ENCODE measurements at regions not wholly inside any gene's neighbourhood (a gene's known extent, or its start where the extent isn't known, plus 50 kb on each side); places are given as distances from the start of the nearest gene placed in this dataset.
"Not testable (repeated sequence)": the region's sequence is repeated elsewhere in the genome, so short reads cannot be mapped to it uniquely, and the experiment has no call there.

GRCh38 chr10:36021096-36021495 lies 379.0 kb upstream of the FZD8 start:
- no peak for DNase-seq (ENCODE audit: low spot score in 2 of 2)
- Mint-ChIP-seq H3K27ac (no peak overlapping the region), H3K4me1 (no peaks in the 10 kb centered on the region), H3K9me3 (peaks cover 3% of the 10 kb centered on the region), H3K36me3 (no peaks in the 10 kb centered on the region), H3K27me3 (peaks cover 1% of the 10 kb centered on the region), H3K4me3 (no peak overlapping the region)
- ATAC-seq (ENCODE audit: low read depth), result no peak

DNA sequence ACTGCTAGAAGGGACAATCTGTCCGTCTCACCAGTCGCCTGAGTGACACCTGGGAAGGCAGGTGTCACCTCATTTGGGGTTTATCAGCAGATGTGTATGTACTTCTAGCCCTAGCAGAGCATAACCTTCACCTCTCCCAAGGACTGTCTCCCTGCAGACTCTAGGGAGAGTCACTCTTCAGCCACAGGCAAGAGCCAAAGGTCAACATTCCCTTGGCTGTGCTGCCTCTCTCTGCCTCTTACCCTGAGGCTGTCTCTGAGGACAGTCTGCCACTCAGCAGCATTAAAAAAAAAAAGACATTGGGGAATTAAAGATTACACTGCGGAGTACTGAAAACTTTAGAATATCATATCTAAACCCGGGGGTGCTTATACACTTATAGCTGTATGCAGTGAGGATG lies 377.7 kb upstream of the FZD8 start:
- peaks cover 3% of the 10 kb centered on the region for H3K9me3 Mint-ChIP-seq
- H3K4me3 Mint-ChIP-seq, result no peak overlapping the region
- no peak for ATAC-seq (ENCODE audit: low read depth)
- peaks cover 1% of the 10 kb centered on the region for H3K27me3 Mint-ChIP-seq
- H3K4me1 Mint-ChIP-seq, result no peaks in the 10 kb centered on the region
- DNase-seq (ENCODE audit: low spot score in 2 of 2), result no peak
- H3K36me3 Mint-ChIP-seq, result no peaks in the 10 kb centered on the region
- no peak overlapping the region for H3K27ac Mint-ChIP-seq

- no peaks in the 10 kb centered on the region for H3K4me1 Mint-ChIP-seq
- H3K27me3 Mint-ChIP-seq, result peaks cover 1% of the 10 kb centered on the region
- peaks cover 3% of the 10 kb centered on the region for H3K9me3 Mint-ChIP-seq
- ATAC-seq (ENCODE audit: low read depth), result no peak
- no peak overlapping the region for H3K27ac Mint-ChIP-seq
- no peaks in the 10 kb centered on the region for H3K36me3 Mint-ChIP-seq
- H3K4me3 Mint-ChIP-seq, result no peak overlapping the region
- DNase-seq (ENCODE audit: low spot score in 2 of 2), result no peak
Measured at GRCh38 chr10:36018996-36019395, 376.9 kb upstream of the FZD8 start.

GRCh38 chr10:36017137-36017536 lies 375.0 kb upstream of the FZD8 start:
- ATAC-seq (ENCODE audit: low read depth) (no peak), DNase-seq (ENCODE audit: low spot score in 2 of 2) (no peak)
- Mint-ChIP-seq H3K4me3 (no peak overlapping the region), H3K9me3 (peaks cover 1% of the 10 kb centered on the region), H3K4me1 (no peaks in the 10 kb centered on the region), H3K27me3 (peaks cover 1% of the 10 kb centered on the region), H3K27ac (no peak overlapping the region), H3K36me3 (no peaks in the 10 kb centered on the region)

- ATAC-seq (ENCODE audit: low read depth) (no peak), DNase-seq (ENCODE audit: low spot score in 2 of 2) (no peak)
- Mint-ChIP-seq H3K4me1 (no peaks in the 10 kb centered on the region), H3K27ac (no peak overlapping the region), H3K9me3 (peaks cover 4% of the 10 kb centered on the region), H3K4me3 (no peak overlapping the region), H3K27me3 (no peaks in the 10 kb centered on the region), H3K36me3 (no peaks in the 10 kb centered on the region)
Measured at GRCh38 chr10:36007369-36007768, 365.3 kb upstream of the FZD8 start.

- ATAC-seq (ENCODE audit: low read depth), result no peak
- no peaks in the 10 kb centered on the region for H3K27me3 Mint-ChIP-seq
Measured at GRCh38 chr10:36003688-36004087, 361.6 kb upstream of the FZD8 start.

GRCh38 chr10:36003031-36003600 lies 361.0 kb upstream of the FZD8 start:
- ATAC-seq (ENCODE audit: low read depth) (no peak), DNase-seq (ENCODE audit: low spot score in 2 of 2) (no peak)
- Mint-ChIP-seq H3K9me3 (peaks cover 3% of the 10 kb centered on the region), H3K36me3 (no peaks in the 10 kb centered on the region), H3K27ac (no peak overlapping the region), H3K4me3 (no peak overlapping the region), H3K27me3 (no peaks in the 10 kb centered on the region), H3K4me1 (no peaks in the 10 kb centered on the region)

More at GRCh38 chr10:36003688-36004087, 361.6 kb upstream of the FZD8 start:
- Mint-ChIP-seq H3K4me3 (no peak overlapping the region), H3K9me3 (peaks cover 3% of the 10 kb centered on the region), H3K4me1 (no peaks in the 10 kb centered on the region), H3K36me3 (no peaks in the 10 kb centered on the region), H3K27ac (no peak overlapping the region)
- no peak for DNase-seq (ENCODE audit: low spot score in 2 of 2)

- no peak for ATAC-seq (ENCODE audit: low read depth)
- Mint-ChIP-seq H3K36me3 (no peaks in the 10 kb centered on the region), H3K4me3 (no peak overlapping the region), H3K4me1 (no peaks in the 10 kb centered on the region), H3K9me3 (peaks cover 3% of the 10 kb centered on the region), H3K27ac (no peak overlapping the region), H3K27me3 (no peaks in the 10 kb centered on the region)
- DNase-seq (ENCODE audit: low spot score in 2 of 2), result no peak
Measured at GRCh38 chr10:36002445-36002844, 360.3 kb upstream of the FZD8 start.

DNA sequence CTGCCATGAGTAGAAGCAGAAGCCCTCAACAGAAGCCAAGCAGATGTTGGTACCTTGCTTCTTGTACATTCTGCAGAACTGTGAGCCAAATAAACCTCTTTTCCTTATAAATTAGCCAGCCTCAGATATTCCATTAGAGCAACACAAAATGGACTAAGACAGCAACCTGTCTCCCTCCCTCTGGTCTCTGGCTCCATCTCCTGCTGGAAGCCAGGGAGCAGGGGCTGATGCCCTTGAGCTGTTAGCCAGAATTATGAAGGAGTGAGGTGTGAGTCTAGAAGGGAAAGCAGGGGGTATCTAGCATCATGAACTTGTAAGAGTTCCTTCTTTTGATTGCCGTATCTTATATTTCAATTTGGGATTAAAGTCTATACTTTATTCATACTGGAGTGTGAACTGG lies 358.7 kb upstream of the FZD8 start:
- not testable (repeated sequence) for H3K4me1 Mint-ChIP-seq; H3K9me3 Mint-ChIP-seq; H3K4me3 Mint-ChIP-seq; H3K27me3 Mint-ChIP-seq; DNase-seq (ENCODE audit: low spot score in 2 of 2); H3K36me3 Mint-ChIP-seq; ATAC-seq (ENCODE audit: low read depth); H3K27ac Mint-ChIP-seq

- Mint-ChIP-seq H3K4me3 (no peak overlapping the region), H3K27me3 (no peaks in the 10 kb centered on the region), H3K9me3 (peaks cover 2% of the 10 kb centered on the region), H3K27ac (no peak overlapping the region), H3K4me1 (no peaks in the 10 kb centered on the region), H3K36me3 (no peaks in the 10 kb centered on the region)
- no peak for ATAC-seq (ENCODE audit: low read depth)
- no peak for DNase-seq (ENCODE audit: low spot score in 2 of 2)
Measured at GRCh38 chr10:35998026-35998425, 355.9 kb upstream of the FZD8 start.

DNA sequence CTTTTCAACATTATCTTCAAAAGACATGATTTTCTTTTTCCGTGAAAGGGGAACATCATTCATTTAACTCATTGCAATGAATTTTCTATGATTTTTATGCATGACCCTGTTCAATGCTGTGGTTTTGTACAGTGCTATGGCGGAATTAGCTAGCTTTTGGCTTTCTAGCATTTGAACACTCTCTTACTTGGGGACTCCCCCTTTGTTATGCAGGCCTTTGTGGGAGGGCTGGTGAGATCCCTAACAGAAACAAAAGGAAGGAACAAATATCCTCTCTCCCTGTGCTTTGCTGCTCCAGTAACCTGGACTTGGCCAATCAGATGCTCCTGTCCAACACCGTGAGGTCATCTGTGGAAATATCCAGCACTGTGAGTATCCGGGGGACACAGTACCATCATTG lies 353.4 kb upstream of the FZD8 start:
- no peak overlapping the region for H3K27ac Mint-ChIP-seq

DNA sequence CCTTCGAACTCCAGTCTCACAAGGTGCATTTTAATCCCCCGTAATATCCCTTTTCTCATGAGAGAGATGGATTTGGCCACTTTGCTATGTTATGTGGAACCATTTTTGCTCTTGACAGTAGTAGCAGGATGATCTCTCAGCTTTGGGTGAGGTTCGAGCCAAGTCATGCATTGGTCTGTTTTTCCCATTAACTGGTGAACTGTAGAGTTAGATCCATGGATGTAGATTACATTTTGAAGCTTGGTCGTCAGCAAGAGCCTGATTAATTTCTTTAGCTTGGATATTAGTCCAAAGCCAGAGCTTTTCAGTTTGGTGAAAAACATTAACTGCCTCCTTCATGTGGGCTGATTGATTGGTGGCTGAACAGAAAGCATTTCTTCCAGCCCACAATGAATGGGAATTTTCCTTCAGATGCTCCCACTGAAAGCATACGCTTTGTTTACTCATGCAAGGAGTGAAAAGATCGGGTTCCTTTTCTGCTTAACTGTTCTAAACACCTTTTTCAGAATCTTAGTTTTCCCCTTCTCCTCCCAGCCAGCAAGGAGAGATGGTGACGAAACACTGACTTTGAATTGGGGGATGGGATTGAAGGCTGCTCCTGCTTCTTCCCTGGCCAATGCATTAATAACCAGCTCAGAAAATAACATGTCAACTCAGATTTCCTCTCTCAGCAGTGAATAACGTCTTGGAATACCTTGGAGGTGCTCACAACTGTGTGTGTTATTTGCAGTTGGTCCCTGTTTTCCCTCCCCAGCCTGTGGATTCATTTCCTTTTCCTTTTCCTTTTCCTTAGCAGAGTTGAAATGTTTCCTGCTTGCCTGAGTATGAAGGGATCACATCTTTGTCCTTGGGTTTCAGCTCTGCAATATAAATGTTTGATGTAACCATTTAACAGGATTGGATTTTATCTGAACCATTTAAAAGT lies 351.8 kb upstream of the FZD8 start:
- Mint-ChIP-seq H3K9me3 (no peaks in the 10 kb centered on the region), H3K36me3 (no peaks in the 10 kb centered on the region), H3K27ac (no peak overlapping the region), H3K27me3 (no peaks in the 10 kb centered on the region), H3K4me1 (no peaks in the 10 kb centered on the region), H3K4me3 (no peak overlapping the region)
- DNase-seq (ENCODE audit: low spot score in 2 of 2), result no peak
- no peak for ATAC-seq (ENCODE audit: low read depth)

More for the DNA sequence above, 353.4 kb upstream of the FZD8 start:
- no peaks in the 10 kb centered on the region for H3K36me3 Mint-ChIP-seq
- no peaks in the 10 kb centered on the region for H3K9me3 Mint-ChIP-seq
- no peaks in the 10 kb centered on the region for H3K27me3 Mint-ChIP-seq
- ATAC-seq (ENCODE audit: low read depth) (no peak), DNase-seq (ENCODE audit: low spot score in 2 of 2) (no peak)
- no peaks in the 10 kb centered on the region for H3K4me1 Mint-ChIP-seq
- H3K4me3 Mint-ChIP-seq, result no peak overlapping the region

DNA sequence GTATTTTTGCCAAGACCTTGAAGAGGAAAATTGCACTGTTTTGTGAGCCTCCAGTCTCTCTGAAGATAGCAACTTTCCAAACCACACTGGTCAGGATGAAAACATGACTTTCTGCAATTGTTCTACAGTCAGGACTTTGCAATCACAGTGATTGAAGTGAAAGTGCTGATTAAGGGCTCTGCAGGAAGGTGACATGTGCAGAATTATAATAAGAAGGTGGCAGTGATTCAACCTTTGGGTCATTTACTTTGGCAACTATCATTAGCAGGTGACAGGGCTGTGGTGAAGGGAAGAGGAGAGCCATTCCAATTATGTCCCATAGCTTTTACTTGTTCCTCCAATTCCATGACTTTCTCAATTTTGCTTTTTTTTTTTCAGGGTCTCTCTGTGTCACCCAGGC lies 350.0 kb upstream of the FZD8 start:
- peaks cover 2% of the 10 kb centered on the region for H3K9me3 Mint-ChIP-seq
- no peaks in the 10 kb centered on the region for H3K36me3 Mint-ChIP-seq
- no peaks in the 10 kb centered on the region for H3K27me3 Mint-ChIP-seq
- H3K4me3 Mint-ChIP-seq, result no peak overlapping the region
- no peak for ATAC-seq (ENCODE audit: low read depth)
- H3K27ac Mint-ChIP-seq, result no peak overlapping the region
- no peaks in the 10 kb centered on the region for H3K4me1 Mint-ChIP-seq
- DNase-seq (ENCODE audit: low spot score in 2 of 2), result no peak

DNA sequence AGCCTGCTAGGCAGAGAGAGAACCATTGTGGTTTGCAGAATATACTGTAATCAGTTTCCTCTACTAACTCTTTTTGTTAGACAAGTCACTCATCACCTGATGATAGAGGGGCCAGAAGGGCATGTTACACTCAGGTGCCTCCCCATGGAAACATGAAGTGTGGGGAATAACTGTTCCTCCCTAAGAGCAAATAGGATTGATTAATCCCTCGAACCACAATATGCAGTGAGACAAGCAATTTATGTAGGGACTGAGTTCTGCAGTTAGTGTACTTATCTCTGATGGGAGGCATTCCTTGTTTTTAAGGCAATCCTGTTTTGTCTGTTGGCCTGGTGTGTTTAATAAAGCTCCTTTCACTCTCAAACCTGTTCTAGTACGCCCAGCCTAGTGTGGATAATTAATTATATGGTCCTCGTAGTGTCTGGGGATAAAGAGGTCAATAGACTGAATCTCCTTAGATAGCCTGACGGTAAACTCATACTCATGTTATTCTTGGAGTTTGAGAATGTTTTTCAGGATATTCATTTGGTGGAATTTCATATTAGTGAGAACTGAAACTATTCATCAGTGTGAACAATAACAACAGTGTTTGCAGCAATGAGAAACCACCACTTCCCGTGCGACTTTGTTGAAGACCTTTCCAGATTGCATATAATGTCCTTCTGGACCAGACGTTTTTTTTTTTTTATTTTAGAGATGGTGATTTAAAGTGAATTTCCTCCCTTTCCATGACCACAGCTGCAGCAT lies 344.8 kb upstream of the FZD8 start:
- no peaks in the 10 kb centered on the region for H3K4me1 Mint-ChIP-seq
- no peak overlapping the region for H3K4me3 Mint-ChIP-seq
- H3K27ac Mint-ChIP-seq, result no peak overlapping the region
- H3K36me3 Mint-ChIP-seq, result no peaks in the 10 kb centered on the region
- H3K27me3 Mint-ChIP-seq, result no peaks in the 10 kb centered on the region
- H3K9me3 Mint-ChIP-seq, result peaks cover 2% of the 10 kb centered on the region
- ATAC-seq (ENCODE audit: low read depth) (no peak), DNase-seq (ENCODE audit: low spot score in 2 of 2) (no peak)

Data from memory B cell (primary cell).